ENCODE measurements at regions not wholly inside any gene's neighbourhood (a gene's known extent, or its start where the extent isn't known, plus 50 kb on each side); places are given as distances from the start of the nearest gene placed in this dataset.
A peak's percentile ranks its signal among the peaks of the same experiment; 100 is the strongest.

DNA sequence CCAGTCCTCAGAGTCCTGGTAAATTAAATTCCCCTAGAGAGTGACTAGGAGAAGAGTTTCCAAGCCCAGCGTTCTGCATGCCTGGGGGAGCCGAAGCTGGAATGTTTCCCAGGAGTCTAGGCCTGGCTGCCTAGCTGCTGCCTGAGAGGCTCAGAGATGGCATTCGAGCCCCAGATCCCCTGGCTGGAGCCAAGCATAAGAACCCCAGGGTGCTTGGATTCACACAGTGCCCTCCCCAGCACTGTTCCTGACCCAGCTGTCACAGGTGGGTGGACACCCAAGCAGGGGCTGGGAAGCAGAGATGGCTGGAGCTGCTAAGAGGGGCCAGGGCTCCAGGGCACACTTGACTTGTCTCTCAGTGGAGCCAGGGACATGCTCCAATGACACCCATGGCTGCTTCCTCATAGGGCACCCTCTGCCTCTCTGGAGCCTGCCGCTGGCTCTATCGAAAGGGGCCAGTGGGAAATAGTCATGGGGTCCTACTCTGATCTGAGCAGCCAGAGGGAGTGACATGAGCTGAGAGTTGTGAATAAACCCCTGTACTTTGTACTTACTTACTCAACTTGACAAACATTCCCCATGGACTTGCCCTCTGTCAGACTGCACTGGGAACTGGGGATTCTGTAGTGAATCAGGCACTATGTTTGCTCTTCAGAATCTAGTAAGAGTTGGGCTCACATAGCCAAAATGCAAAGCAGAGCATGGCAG is 62.6 kb upstream of the XPA start:
- DNase-seq (ENCODE audit: low read depth in 4 of 6, low spot score in 6 of 6), result peak in 3 of 6 donors; percentile 36 to 72 (median 70)
- WGBS (ENCODE audit: insufficient coverage), result 35% methylated on average over 2 of the region's 5 CpGs

DNA sequence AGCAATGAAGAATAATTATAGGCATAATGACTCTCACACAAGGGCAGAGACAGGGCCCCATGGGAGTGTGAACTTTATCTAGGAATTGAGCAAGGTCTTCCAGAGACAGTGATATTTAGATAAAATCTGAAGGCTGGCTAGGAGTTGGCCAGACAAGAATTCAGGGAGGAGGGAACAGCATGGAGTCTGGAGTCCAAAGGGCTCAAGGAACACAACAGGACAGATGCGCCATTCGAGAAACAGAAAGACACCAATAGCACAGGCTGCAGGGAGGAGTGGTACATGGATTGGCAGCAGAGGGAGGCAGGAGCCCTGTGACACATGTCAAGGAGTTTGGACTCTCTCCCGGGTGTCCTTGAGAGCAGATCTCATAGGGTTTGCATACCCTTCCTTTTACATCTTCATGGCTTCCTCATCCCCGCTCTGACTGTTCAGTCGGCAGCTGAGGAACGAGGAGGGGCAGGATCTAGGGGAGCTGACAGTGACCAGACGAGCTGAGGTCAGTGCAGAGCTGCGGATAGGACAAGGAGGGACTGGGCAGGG is 64.0 kb upstream of the XPA start:
- Histone ChIP-seq H3K36me3 (ENCODE audit: control insufficient read depth, insufficient read depth, low read length) (no peaks in the 10 kb centered on the region), H3K4me1 (ENCODE audit: control insufficient read depth, insufficient read depth, low read length) (peaks cover 8% of the 10 kb centered on the region), H3K27me3 (ENCODE audit: control insufficient read depth, insufficient read depth, low read length) (peaks cover 5% of the 10 kb centered on the region), H3K9me3 (ENCODE audit: control insufficient read depth, insufficient read depth, low read length) (no peaks in the 10 kb centered on the region), H3K4me3 (ENCODE audit: low read depth, low read length) (no peak overlapping the region), H3K27ac (ENCODE audit: low read depth, low read length) (no peak overlapping the region)
- DNase-seq (ENCODE audit: low read depth in 4 of 6, low spot score in 6 of 6), result no peak
- WGBS (ENCODE audit: insufficient coverage), result 70% methylated on average over 7 of the region's 8 CpGs

More for the DNA sequence above, 62.6 kb upstream of the XPA start:
- Histone ChIP-seq H3K27ac (ENCODE audit: low read depth, low read length) (no peak overlapping the region), H3K36me3 (ENCODE audit: control insufficient read depth, insufficient read depth, low read length) (no peaks in the 10 kb centered on the region), H3K27me3 (ENCODE audit: control insufficient read depth, insufficient read depth, low read length) (peaks cover 5% of the 10 kb centered on the region), H3K9me3 (ENCODE audit: control insufficient read depth, insufficient read depth, low read length) (no peaks in the 10 kb centered on the region), H3K4me1 (ENCODE audit: control insufficient read depth, insufficient read depth, low read length) (peaks cover 8% of the 10 kb centered on the region), H3K4me3 (ENCODE audit: low read depth, low read length) (no peak overlapping the region)

DNA sequence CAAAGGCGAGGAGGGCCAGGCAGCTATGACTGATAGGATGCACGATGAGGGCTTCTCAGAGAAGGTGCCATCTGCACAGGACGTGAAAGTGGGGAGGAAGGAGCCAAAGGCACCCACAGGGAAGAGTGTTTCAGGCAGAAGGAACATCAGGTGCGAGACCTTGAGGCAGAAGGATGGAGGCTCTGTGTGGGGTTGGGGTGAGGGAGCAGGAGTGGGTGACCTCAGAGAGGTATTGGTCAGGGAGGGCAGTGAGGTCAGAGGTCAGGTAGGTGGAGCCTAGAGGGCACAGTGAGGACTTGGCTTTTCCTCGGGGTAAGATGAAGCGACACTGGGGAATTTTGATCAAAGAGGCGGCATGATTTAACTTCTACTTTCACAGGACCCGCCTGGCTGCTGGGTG is 64.7 kb upstream of the XPA start:
- H3K4me3 ChIP-seq (ENCODE audit: low read depth, low read length), result no peak overlapping the region
- H3K4me1 ChIP-seq (ENCODE audit: control insufficient read depth, insufficient read depth, low read length), result peaks cover 8% of the 10 kb centered on the region
- no peaks in the 10 kb centered on the region for H3K9me3 ChIP-seq (ENCODE audit: control insufficient read depth, insufficient read depth, low read length)
- no peaks in the 10 kb centered on the region for H3K36me3 ChIP-seq (ENCODE audit: control insufficient read depth, insufficient read depth, low read length)
- H3K27me3 ChIP-seq (ENCODE audit: control insufficient read depth, insufficient read depth, low read length), result peaks cover 3% of the 10 kb centered on the region
- H3K27ac ChIP-seq (ENCODE audit: low read depth, low read length), result no peak overlapping the region
- no peak for DNase-seq (ENCODE audit: low read depth in 4 of 6, low spot score in 6 of 6)
- WGBS (ENCODE audit: insufficient coverage), result 83% methylated on average over 7 of the region's 8 CpGs

DNA sequence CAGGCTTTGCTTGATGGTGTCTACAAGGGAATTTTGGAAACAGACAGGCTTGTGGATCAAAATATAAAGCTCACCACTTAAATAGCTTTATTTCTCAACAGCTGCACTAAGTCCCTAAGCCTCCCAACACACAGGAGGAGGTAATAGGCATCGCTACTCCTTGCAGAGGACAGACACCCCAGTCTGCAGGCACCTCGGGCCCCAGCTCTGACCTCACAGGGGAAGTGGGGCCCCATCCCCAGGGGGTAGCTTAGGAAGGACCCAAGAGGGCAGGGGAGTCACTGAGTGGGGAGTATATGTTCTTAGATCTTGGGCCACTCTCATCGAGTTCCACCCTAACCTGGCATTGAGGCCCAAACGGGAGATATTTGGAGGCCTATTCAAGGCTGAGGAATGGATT is 66.7 kb upstream of the XPA start:
- Histone ChIP-seq H3K4me1 (ENCODE audit: control insufficient read depth, insufficient read depth, low read length) (peaks cover 8% of the 10 kb centered on the region), H3K27ac (ENCODE audit: low read depth, low read length) (no peak overlapping the region), H3K27me3 (ENCODE audit: control insufficient read depth, insufficient read depth, low read length) (peaks cover 2% of the 10 kb centered on the region), H3K4me3 (ENCODE audit: low read depth, low read length) (no peak overlapping the region), H3K9me3 (ENCODE audit: control insufficient read depth, insufficient read depth, low read length) (no peaks in the 10 kb centered on the region), H3K36me3 (ENCODE audit: control insufficient read depth, insufficient read depth, low read length) (no peaks in the 10 kb centered on the region)
- DNase-seq (ENCODE audit: low read depth in 4 of 6, low spot score in 6 of 6), result no peak
- 87% methylated on average over 3 of the region's 4 CpGs for WGBS (ENCODE audit: insufficient coverage)

DNA sequence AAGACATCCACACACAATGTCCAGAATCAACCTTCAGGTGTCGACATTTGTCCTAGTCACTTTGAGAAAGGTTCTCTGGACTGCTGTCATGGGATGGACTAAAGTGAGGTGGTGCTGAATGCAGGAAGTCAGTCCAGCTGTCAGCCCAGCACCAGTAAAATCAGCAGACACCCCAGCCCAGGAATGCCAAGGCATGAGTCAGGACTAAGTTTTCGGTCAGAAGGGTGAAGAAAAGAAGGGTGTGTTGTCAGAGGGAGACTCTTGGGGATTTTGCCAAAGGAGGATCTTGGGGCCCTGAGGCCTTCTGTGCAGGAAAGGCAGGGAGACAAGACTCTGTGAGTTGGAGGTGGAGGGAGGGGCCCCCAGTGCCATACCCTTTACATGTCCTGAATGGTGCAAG is 69.0 kb upstream of the XPA start:
- Histone ChIP-seq H3K36me3 (ENCODE audit: control insufficient read depth, insufficient read depth, low read length) (no peaks in the 10 kb centered on the region), H3K4me1 (ENCODE audit: control insufficient read depth, insufficient read depth, low read length) (no peaks in the 10 kb centered on the region), H3K4me3 (ENCODE audit: low read depth, low read length) (no peak overlapping the region), H3K27ac (ENCODE audit: low read depth, low read length) (no peak overlapping the region), H3K9me3 (ENCODE audit: control insufficient read depth, insufficient read depth, low read length) (no peaks in the 10 kb centered on the region), H3K27me3 (ENCODE audit: control insufficient read depth, insufficient read depth, low read length) (peaks cover 5% of the 10 kb centered on the region)
- DNase-seq (ENCODE audit: low read depth in 4 of 6, low spot score in 6 of 6), result no peak
- WGBS (ENCODE audit: insufficient coverage), result 88% methylated on average over 1 of the region's 2 CpGs

DNA sequence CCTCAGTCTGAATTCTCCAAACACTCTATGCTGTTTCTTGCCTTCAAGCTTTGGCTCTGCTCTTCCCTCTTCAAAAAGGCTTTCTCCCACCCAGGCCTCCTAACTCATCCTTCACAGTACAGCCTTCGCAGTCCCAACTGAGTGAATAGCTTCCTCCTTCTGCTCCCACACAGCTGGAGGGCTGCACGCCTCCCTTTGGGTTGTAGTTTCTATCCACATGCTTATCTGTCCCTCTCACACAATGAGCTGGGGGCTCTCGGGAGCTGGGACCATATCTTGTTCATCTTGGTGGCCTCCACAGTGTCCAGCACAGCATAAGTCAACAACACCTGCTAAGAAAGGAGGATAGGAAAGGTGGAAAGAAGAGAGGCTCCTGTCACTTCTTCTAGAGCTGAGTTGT is 69.5 kb upstream of the XPA start:
- 93% methylated on average over 2 of the region's 3 CpGs for WGBS (ENCODE audit: insufficient coverage)

DNA sequence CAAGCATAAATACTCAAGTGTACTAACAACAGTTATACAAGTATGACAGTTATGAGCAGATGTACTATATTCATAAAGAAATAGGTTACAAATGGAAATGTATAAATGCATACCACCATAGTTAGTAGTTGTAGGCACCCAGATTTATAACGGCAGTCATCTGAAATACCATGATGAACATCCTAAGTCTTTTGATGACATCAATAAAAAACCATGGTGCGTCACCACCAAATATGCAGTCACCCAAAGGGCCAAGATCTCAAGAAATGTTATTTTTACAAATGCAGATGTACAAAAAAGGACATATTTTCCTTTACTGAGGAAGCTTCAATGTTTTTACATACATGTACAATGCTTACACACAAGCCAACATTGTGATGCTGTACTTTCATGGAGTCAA is 70.8 kb upstream of the XPA start:
- Histone ChIP-seq H3K4me1 (ENCODE audit: control insufficient read depth, insufficient read depth, low read length) (no peaks in the 10 kb centered on the region), H3K27ac (ENCODE audit: low read depth, low read length) (no peak overlapping the region), H3K27me3 (ENCODE audit: control insufficient read depth, insufficient read depth, low read length) (peaks cover 4% of the 10 kb centered on the region), H3K4me3 (ENCODE audit: low read depth, low read length) (no peak overlapping the region), H3K9me3 (ENCODE audit: control insufficient read depth, insufficient read depth, low read length) (no peaks in the 10 kb centered on the region), H3K36me3 (ENCODE audit: control insufficient read depth, insufficient read depth, low read length) (no peaks in the 10 kb centered on the region)
- no peak for DNase-seq (ENCODE audit: low read depth in 4 of 6, low spot score in 6 of 6)
- WGBS (ENCODE audit: insufficient coverage), result 100% methylated on average over 1 of the region's 2 CpGs

More for the DNA sequence above, 69.5 kb upstream of the XPA start:
- H3K4me1 ChIP-seq (ENCODE audit: control insufficient read depth, insufficient read depth, low read length), result no peaks in the 10 kb centered on the region
- no peak overlapping the region for H3K27ac ChIP-seq (ENCODE audit: low read depth, low read length)
- no peak for DNase-seq (ENCODE audit: low read depth in 4 of 6, low spot score in 6 of 6)
- no peaks in the 10 kb centered on the region for H3K9me3 ChIP-seq (ENCODE audit: control insufficient read depth, insufficient read depth, low read length)
- peaks cover 5% of the 10 kb centered on the region for H3K27me3 ChIP-seq (ENCODE audit: control insufficient read depth, insufficient read depth, low read length)
- no peaks in the 10 kb centered on the region for H3K36me3 ChIP-seq (ENCODE audit: control insufficient read depth, insufficient read depth, low read length)
- no peak overlapping the region for H3K4me3 ChIP-seq (ENCODE audit: low read depth, low read length)

DNA sequence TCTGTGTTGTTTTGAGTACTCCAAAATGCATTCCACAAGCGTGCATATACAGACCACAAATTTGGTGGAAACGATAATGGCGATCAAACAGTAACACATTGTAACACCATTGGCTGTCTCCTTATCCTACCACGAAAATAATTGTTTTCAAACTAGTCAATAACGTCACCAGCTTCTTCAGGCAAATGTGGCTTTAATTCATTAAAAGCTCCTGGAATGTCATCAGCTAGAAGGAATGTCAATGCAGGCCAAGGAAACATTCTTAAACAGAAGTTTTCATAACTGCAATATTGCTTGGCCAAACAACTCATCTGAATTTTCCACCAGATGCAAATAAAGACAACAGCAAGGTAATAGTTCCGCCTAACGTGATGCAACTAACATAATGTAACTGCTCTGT is 71.6 kb upstream of the XPA start:
- peaks cover 4% of the 10 kb centered on the region for H3K27me3 ChIP-seq (ENCODE audit: control insufficient read depth, insufficient read depth, low read length)
- H3K36me3 ChIP-seq (ENCODE audit: control insufficient read depth, insufficient read depth, low read length), result no peaks in the 10 kb centered on the region
- no peak for DNase-seq (ENCODE audit: low read depth in 4 of 6, low spot score in 6 of 6)
- H3K4me3 ChIP-seq (ENCODE audit: low read depth, low read length), result no peak overlapping the region
- no peaks in the 10 kb centered on the region for H3K4me1 ChIP-seq (ENCODE audit: control insufficient read depth, insufficient read depth, low read length)
- H3K9me3 ChIP-seq (ENCODE audit: control insufficient read depth, insufficient read depth, low read length), result no peaks in the 10 kb centered on the region
- WGBS (ENCODE audit: insufficient coverage), result 87% methylated on average over 5 of the region's 7 CpGs
- no peak overlapping the region for H3K27ac ChIP-seq (ENCODE audit: low read depth, low read length)

DNA sequence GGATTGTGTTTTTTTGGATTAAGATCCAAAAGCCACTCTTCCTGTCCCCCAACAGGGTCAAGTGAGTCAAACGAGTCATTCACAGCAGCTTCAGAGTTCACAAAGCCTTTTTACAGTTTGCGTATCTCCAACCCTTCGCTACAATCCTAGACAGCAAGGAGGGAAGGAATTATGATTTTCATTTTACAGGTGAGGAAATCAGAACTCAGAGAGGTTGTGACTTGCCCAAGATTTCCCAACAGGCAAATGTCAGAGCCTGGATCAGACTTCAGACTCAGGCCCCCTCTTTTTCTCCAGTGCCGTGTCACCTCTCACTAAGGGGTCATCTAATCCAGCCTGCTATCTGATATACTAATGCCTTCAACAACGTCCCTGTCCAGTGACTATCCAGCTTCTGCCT is 72.1 kb upstream of the XPA start:
- WGBS (ENCODE audit: insufficient coverage), result 47% methylated on average over 2 of the region's 5 CpGs
- DNase-seq (ENCODE audit: low read depth in 4 of 6, low spot score in 6 of 6), result no peak
- Histone ChIP-seq H3K4me3 (ENCODE audit: low read depth, low read length) (no peak overlapping the region), H3K9me3 (ENCODE audit: control insufficient read depth, insufficient read depth, low read length) (no peaks in the 10 kb centered on the region), H3K4me1 (ENCODE audit: control insufficient read depth, insufficient read depth, low read length) (no peaks in the 10 kb centered on the region), H3K36me3 (ENCODE audit: control insufficient read depth, insufficient read depth, low read length) (no peaks in the 10 kb centered on the region), H3K27me3 (ENCODE audit: control insufficient read depth, insufficient read depth, low read length) (peaks cover 4% of the 10 kb centered on the region), H3K27ac (ENCODE audit: low read depth, low read length) (no peak overlapping the region)

DNA sequence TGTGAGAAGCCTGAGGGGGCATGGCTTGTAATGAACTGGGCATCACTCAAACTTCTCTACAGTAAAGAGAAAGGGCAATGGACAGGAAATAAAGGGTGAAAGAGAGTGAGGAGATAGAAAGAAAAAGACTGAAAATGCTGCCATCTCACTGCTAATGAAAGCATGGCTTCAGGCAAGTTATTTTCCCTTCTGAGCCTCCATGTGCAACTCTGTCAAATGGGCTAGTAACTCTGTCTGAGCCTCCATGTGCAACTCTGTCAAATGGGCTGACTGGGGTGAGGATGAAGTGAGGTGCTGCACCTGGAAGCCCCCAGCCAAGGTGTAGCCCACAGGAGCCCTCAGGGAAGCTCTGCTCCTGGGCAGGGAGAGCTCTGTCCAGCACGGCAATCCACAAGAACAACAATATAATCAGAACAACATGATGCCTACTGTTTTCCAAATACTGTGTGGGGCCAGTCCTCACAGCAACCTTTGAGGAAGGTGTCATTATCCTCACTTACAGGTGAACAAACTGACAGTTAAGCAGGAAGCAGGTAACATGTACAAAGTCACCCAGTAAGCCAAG is 73.8 kb upstream of the XPA start:
- WGBS (ENCODE audit: insufficient coverage), result 82% methylated on average over 1 of the region's 1 CpG
- H3K4me1 ChIP-seq (ENCODE audit: control insufficient read depth, insufficient read depth, low read length), result no peaks in the 10 kb centered on the region

More for the DNA sequence above, 73.8 kb upstream of the XPA start:
- no peak overlapping the region for H3K4me3 ChIP-seq (ENCODE audit: low read depth, low read length)
- no peaks in the 10 kb centered on the region for H3K9me3 ChIP-seq (ENCODE audit: control insufficient read depth, insufficient read depth, low read length)
- H3K27me3 ChIP-seq (ENCODE audit: control insufficient read depth, insufficient read depth, low read length), result peaks cover 4% of the 10 kb centered on the region
- no peak overlapping the region for H3K27ac ChIP-seq (ENCODE audit: low read depth, low read length)
- no peak for DNase-seq (ENCODE audit: low read depth in 4 of 6, low spot score in 6 of 6)
- no peaks in the 10 kb centered on the region for H3K36me3 ChIP-seq (ENCODE audit: control insufficient read depth, insufficient read depth, low read length)
